GM18499 (cell line): ENCODE measurements at regions not wholly inside any gene's neighbourhood (a gene's known extent, or its start where the extent isn't known, plus 50 kb on each side); places are given as distances from the start of the nearest gene placed in this dataset.

Experiments used
- ATAC-seq: cut with Tn5 transposase; IDR thresholded peaks from one replicate; pipeline ENCODE4 v1.9.1; 2021; ENCODE audit warnings: moderate number of reproducible peaks; ENCODE audit not compliant: insufficient read depth, unreplicated experiment

DNA sequence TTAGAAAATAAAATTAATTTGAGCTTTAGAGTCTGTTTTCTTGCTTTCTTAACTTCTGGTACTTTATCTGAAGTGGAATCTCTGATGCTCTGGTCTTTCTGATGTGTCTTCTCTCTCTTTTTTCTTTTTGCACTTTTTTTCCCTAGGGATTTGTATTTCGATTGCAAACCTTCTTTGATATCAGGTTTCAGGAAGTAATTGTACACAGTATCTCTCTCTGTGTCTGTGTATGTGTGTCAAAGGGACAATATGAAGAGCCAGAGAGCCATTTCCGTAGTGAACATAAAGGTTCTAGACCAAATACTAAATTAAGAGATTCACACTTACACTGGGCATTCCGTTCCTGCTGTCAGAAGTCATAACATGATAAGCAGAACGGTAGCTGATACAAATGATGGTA lies 325.0 kb downstream of the PCDH7 start:
- ATAC-seq, result no peak

DNA sequence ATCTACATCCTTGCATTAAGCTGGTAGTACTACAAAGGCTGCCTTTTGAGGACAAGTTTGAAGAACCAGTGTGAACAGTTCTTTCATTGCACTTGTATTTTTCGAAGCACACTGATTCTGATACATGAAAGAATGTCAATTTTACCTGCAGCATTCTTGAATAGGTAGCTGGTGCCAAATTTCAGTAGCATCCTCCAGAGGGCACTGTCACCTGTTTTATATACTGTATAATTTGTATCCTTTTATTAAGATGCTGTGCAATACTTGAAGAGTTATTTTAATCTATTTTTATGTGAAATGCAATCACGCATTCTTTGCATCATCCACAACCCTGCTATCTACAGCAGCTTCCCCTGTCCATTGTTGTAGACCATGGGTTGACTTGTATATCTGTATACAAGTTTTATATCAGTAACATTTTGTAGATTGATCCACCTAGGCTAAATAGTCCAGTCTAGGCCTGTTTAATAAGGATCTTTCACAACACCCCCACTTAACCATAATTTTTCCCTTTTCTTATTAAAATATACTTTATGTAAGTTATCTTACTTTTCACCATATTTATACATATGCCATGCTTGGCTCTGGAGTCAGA lies 325.7 kb downstream of the PCDH7 start:
- no peak for ATAC-seq

DNA sequence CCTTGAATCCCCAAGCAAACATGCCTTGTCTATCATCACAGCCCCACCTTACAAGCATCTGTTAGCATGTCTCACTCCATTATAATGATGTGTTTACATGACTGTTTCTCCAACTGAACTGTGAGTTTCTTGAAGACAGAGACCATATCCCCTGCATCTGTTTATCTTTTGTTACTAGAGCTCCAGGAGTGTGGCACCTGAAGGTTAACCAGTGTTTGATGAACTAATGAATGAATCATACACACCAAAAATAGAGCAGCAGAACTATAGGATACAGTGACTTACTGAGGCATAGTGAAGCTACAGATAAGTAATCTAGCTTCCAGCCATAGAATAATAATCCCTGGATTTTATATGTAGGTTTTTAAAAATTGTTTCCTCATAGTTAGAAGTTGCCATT lies 331.0 kb downstream of the PCDH7 start:
- ATAC-seq, result no peak

- no peak for ATAC-seq
These were observed 331.4 kb downstream of the PCDH7 start for GRCh38 chr4:31051565-31051964.

- no peak for ATAC-seq
These were observed 332.4 kb downstream of the PCDH7 start for GRCh38 chr4:31052519-31052918.

DNA sequence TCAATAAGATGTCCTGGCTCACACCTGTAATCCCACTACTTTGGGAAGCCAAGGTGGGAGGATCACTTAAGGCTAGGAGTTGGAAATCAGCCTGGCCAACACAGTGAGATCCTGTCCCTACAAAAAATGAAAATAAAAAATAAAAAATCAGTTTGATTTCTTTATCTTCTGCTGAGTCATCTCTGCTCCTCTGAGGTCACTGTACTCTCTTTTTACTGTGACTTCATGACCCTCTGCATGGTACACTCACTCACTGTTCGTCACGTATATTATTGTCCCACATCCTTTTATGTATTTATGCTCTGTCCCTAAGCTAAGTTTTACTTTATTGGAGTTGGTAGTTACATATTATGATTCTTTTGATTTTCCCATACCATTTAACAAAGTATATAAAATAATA lies 333.3 kb downstream of the PCDH7 start:
- ATAC-seq, result no peak

- no peak for ATAC-seq
These were observed 334.1 kb downstream of the PCDH7 start for GRCh38 chr4:31054295-31054694.

DNA sequence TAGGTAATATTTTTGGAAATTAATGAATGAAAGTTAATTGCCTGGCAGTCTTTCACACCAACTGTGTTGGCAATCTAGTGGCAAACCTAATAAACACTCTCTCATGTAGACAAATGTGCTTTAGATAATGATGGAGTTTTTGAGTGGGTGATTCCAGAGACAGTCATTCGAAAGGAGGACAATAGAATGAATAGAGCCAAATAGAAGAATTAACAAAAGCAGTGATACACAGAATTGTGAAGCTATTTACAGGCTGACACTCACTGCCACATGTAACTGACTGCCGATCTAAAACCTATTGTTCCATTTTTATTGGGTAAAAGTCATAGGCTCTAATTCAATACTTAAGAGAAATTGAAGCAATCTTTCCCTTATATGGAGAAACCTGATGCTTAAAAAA lies 338.5 kb downstream of the PCDH7 start:
- ATAC-seq, result no peak

DNA sequence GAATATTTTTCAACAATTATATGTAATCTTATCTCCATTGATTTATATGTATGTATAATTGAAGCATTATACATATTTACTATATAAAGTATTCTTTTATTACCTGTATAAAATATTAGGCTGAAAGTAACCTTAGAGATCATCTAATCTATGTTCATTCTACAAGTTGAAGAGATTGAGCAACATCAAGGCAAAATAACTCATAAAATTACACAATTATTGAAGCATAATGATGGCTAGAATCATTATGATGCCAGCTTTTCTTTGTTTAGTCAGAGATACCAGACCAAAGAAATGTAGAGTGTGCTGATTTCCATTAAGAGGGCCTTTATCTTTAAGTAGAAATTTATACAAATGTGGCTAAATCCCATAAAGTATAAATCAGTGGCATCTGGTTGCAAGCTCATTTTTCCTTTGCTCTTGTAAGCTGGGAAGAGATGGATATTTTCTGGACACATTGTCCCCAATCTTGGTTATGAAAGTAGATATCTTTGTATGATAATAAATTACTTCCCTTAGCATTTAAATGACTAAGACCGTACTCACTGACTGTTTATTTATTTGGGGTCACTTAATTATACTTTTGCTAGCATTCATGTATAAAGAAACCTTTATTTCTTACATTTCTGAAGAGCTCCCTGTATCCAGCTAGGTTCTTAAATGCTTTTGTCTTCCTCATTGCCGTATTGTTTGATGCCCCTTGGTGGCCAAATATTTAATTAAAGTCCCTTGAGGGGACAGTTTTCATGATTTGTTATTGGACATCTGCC lies 339.8 kb downstream of the PCDH7 start:
- no peak for ATAC-seq

DNA sequence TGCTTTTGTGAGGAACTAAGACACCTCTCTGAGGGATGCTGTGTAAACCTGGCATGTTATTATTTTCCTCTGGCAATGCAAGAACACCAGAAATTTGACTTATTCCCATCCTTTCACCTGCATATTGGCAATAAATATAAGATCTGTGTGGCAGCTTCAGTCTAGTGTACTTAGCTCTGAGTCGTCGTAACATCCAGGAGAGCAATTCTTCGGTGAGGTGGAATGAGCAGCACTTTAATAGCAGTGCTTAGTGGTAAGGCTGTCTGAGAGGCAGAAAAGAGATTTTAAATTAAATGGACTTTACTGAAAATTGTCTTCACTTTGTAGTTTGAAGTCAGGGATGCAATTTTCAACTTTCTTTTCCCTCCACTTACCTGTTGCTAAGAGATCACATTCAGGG lies 344.9 kb downstream of the PCDH7 start:
- no peak for ATAC-seq

- no peak for ATAC-seq
These were observed 348.3 kb downstream of the PCDH7 start for GRCh38 chr4:31068257-31069075.

- no peak for ATAC-seq
These were observed 349.0 kb downstream of the PCDH7 start for GRCh38 chr4:31069151-31069550.

GRCh38 chr4:31071508-31072486 lies 351.6 kb downstream of the PCDH7 start:
- ATAC-seq, result no peak

DNA sequence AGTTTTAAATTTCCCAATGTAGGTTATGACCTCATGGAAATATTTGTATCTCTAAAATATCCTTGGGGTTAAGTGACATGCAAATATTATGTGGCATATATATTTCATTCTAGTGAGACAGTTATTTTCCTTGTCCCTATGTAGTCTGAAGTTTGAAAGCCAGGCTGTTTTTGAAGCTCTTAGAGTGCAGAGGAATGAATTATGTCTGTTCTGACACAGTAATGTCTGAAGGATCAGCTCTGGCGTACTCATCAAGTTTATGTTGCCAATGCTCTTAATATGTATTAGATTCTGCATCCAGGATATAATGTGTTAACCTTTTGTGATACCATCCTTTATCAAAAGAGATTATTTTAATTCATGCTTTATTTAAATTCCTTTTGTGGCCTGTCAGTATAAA lies 355.8 kb downstream of the PCDH7 start:
- ATAC-seq, result no peak

GRCh38 chr4:31078661-31079060 lies 358.5 kb downstream of the PCDH7 start:
- no peak for ATAC-seq

GRCh38 chr4:31080887-31081286 lies 360.7 kb downstream of the PCDH7 start:
- ATAC-seq, result no peak

GRCh38 chr4:31081366-31081765 lies 361.2 kb downstream of the PCDH7 start:
- no peak for ATAC-seq

- ATAC-seq, result no peak
These were observed 363.3 kb downstream of the PCDH7 start for GRCh38 chr4:31083456-31083855.

GRCh38 chr4:31084806-31085416 lies 364.7 kb downstream of the PCDH7 start:
- no peak for ATAC-seq

- no peak for ATAC-seq
These were observed 365.5 kb downstream of the PCDH7 start for GRCh38 chr4:31085689-31086088.
